ENCODE measurements at regions not wholly inside any gene's neighbourhood (a gene's known extent, or its start where the extent isn't known, plus 50 kb on each side); places are given as distances from the start of the nearest gene placed in this dataset.

GRCh38 chr4:43244688-43245382 lies 352.3 kb downstream of the GRXCR1 start:
- TF ChIP-seq POLR2AphosphoS5 (IDR thresholded peaks at IDR 0.05; ENCODE audit: low read depth), result no peak
- TF ChIP-seq CTCF (conservative IDR thresholded peaks at IDR 0.05; ENCODE audit: low read depth in 2 of 2), result no peak
- no peak for TF ChIP-seq EZH2 (IDR thresholded peaks at IDR 0.05; ENCODE audit: low read depth, unreplicated experiment)

All from GM23338 (cell line).